ENCODE measurements at regions not wholly inside any gene's neighbourhood (a gene's known extent, or its start where the extent isn't known, plus 50 kb on each side); places are given as distances from the start of the nearest gene placed in this dataset.
A peak's percentile ranks its signal among the peaks of the same experiment; 100 is the strongest.

- Mint-ChIP-seq H3K9me3 (no peaks in the 10 kb centered on the region), H3K36me3 (ENCODE audit: low read depth) (no peaks in the 10 kb centered on the region), H3K27me3 (ENCODE audit: insufficient read depth) (no peaks in the 10 kb centered on the region), H3K4me3 (no peak overlapping the region), H3K4me1 (peaks cover 8% of the 10 kb centered on the region), H3K27ac (no peak overlapping the region)
- H3K4me1 ChIP-seq (ENCODE audit: control insufficient read depth, insufficient read depth, low read length) = no peaks in the 10 kb centered on the region
- no peak for TF ChIP-seq CTCF (conservative IDR thresholded peaks at IDR 0.05)
- no peaks in the 10 kb centered on the region for H3K36me3 ChIP-seq (ENCODE audit: control insufficient read depth, insufficient read depth, low read length)
- H3K27ac ChIP-seq (ENCODE audit: low read depth, low read length) = no peak overlapping the region
- no peak overlapping the region for H3K9ac ChIP-seq (ENCODE audit: extremely low read depth, low read length, poor library complexity, severe bottlenecking)
- WGBS, 2 experiments (ENCODE audit: insufficient coverage in 1 of 2, insufficient read length in 1 of 2) = 95 to 97% methylated on average over 6 to 8 of the region's 8 CpGs
- H3K9me3 ChIP-seq (ENCODE audit: control insufficient read depth, low read length) = no peaks in the 10 kb centered on the region
- H3K27me3 ChIP-seq (ENCODE audit: control insufficient read depth, insufficient read depth, low read length, poor library complexity, severe bottlenecking) = no peaks in the 10 kb centered on the region
- DNase-seq = no peak
- no peak overlapping the region for H3K4me3 ChIP-seq (ENCODE audit: low read length)
These were observed 595.2 kb upstream of the CDH11 start for GRCh38 chr16:65716737-65717700.

GRCh38 chr16:65713181-65713808 is 591.4 kb upstream of the CDH11 start:
- Mint-ChIP-seq H3K27me3 (ENCODE audit: insufficient read depth) (no peaks in the 10 kb centered on the region), H3K9me3 (peaks cover 4% of the 10 kb centered on the region), H3K4me1 (peaks cover 8% of the 10 kb centered on the region), H3K4me3 (no peak overlapping the region), H3K36me3 (ENCODE audit: low read depth) (no peaks in the 10 kb centered on the region), H3K27ac (no peak overlapping the region)
- H3K4me3 ChIP-seq (ENCODE audit: low read length) = no peak overlapping the region
- WGBS, 2 experiments (ENCODE audit: insufficient coverage in 1 of 2, insufficient read length in 1 of 2) = 50 to 67% methylated on average over 2 to 7 of the region's 7 CpGs
- H3K9ac ChIP-seq (ENCODE audit: extremely low read depth, low read length, poor library complexity, severe bottlenecking) = no peak overlapping the region
- no peaks in the 10 kb centered on the region for H3K4me1 ChIP-seq (ENCODE audit: control insufficient read depth, insufficient read depth, low read length)
- H3K27ac ChIP-seq (ENCODE audit: low read depth, low read length) = no peak overlapping the region
- H3K27me3 ChIP-seq (ENCODE audit: control insufficient read depth, insufficient read depth, low read length, poor library complexity, severe bottlenecking) = no peaks in the 10 kb centered on the region
- TF ChIP-seq CTCF (conservative IDR thresholded peaks at IDR 0.05) = no peak
- H3K36me3 ChIP-seq (ENCODE audit: control insufficient read depth, insufficient read depth, low read length) = no peaks in the 10 kb centered on the region
- peak; percentile 72 for DNase-seq
- no peaks in the 10 kb centered on the region for H3K9me3 ChIP-seq (ENCODE audit: control insufficient read depth, low read length)

- Mint-ChIP-seq H3K36me3 (ENCODE audit: low read depth) (no peaks in the 10 kb centered on the region), H3K4me1 (peaks cover 22% of the 10 kb centered on the region), H3K27me3 (ENCODE audit: insufficient read depth) (no peaks in the 10 kb centered on the region), H3K27ac (no peak overlapping the region), H3K4me3 (no peak overlapping the region), H3K9me3 (peaks cover 4% of the 10 kb centered on the region)
- H3K36me3 ChIP-seq (ENCODE audit: control insufficient read depth, insufficient read depth, low read length) = no peaks in the 10 kb centered on the region
- H3K4me1 ChIP-seq (ENCODE audit: control insufficient read depth, insufficient read depth, low read length) = no peaks in the 10 kb centered on the region
- no peak for TF ChIP-seq CTCF (conservative IDR thresholded peaks at IDR 0.05)
- no peak overlapping the region for H3K27ac ChIP-seq (ENCODE audit: low read depth, low read length)
- H3K4me3 ChIP-seq (ENCODE audit: low read length) = no peak overlapping the region
- no peak for DNase-seq
- no peak overlapping the region for H3K9ac ChIP-seq (ENCODE audit: extremely low read depth, low read length, poor library complexity, severe bottlenecking)
- 89 to 95% methylated on average over 3 to 8 of the region's 8 CpGs for WGBS, 2 experiments (ENCODE audit: insufficient coverage in 1 of 2, insufficient read length in 1 of 2)
- no peaks in the 10 kb centered on the region for H3K27me3 ChIP-seq (ENCODE audit: control insufficient read depth, insufficient read depth, low read length, poor library complexity, severe bottlenecking)
- H3K9me3 ChIP-seq (ENCODE audit: control insufficient read depth, low read length) = no peaks in the 10 kb centered on the region
These were observed 588.2 kb upstream of the CDH11 start for GRCh38 chr16:65710107-65710506.

Measured in endodermal cell (in vitro differentiated cells).